DOHH2 (cell line): ENCODE measurements at regions not wholly inside any gene's neighbourhood (a gene's known extent, or its start where the extent isn't known, plus 50 kb on each side); places are given as distances from the start of the nearest gene placed in this dataset.

Source experiments
- EZH2phosphoT487 ChIP-seq: fragments of 200-600 bp; sonication (generic); IDR thresholded peaks from 2 replicates; pipeline ENCODE4 v1.6.1; 2017; ENCODE audit warnings: borderline replicate concordance, mild to moderate bottlenecking, antibody characterized with exemption, low read length, moderate library complexity, mixed read lengths
- TF ChIP-seq, protein P1 (sequence below): fragments of 200-600 bp; sonication (generic); IDR thresholded peaks from one replicate; pipeline ENCODE4 v1.5.1; 2014; ENCODE audit warnings: antibody characterized with exemption, mild to moderate bottlenecking, low read depth, low read length; ENCODE audit not compliant: poor library complexity, severe bottlenecking

- TF ChIP-seq, protein P1, sequence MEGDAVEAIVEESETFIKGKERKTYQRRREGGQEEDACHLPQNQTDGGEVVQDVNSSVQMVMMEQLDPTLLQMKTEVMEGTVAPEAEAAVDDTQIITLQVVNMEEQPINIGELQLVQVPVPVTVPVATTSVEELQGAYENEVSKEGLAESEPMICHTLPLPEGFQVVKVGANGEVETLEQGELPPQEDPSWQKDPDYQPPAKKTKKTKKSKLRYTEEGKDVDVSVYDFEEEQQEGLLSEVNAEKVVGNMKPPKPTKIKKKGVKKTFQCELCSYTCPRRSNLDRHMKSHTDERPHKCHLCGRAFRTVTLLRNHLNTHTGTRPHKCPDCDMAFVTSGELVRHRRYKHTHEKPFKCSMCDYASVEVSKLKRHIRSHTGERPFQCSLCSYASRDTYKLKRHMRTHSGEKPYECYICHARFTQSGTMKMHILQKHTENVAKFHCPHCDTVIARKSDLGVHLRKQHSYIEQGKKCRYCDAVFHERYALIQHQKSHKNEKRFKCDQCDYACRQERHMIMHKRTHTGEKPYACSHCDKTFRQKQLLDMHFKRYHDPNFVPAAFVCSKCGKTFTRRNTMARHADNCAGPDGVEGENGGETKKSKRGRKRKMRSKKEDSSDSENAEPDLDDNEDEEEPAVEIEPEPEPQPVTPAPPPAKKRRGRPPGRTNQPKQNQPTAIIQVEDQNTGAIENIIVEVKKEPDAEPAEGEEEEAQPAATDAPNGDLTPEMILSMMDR, result no peak
- no peak for TF ChIP-seq EZH2phosphoT487
Measured at GRCh38 chr3:87446849-87447387, 170.5 kb upstream of the POU1F1 start.
